ENCODE measurements at regions not wholly inside any gene's neighbourhood (a gene's known extent, or its start where the extent isn't known, plus 50 kb on each side); places are given as distances from the start of the nearest gene placed in this dataset.

- Histone ChIP-seq H3K4me1 (replicated peaks in 1 of 4; ENCODE audit: control insufficient read depth in 3 of 4, insufficient read depth in 4 of 4, low read length in 3 of 4) (peaks cover 0 to 14% (median 8%) of the 10 kb centered on the region in 4 experiments; a peak in 6 of 7 replicates), H2BK12ac (ENCODE audit: low read depth, low read length) (no peak overlapping the region), H4K20me1 (replicated peaks in 1 of 2; ENCODE audit: control insufficient read depth in 1 of 2, insufficient read depth in 2 of 2, low read length in 2 of 2) (no peaks in the 10 kb centered on the region), H3K27me3 (replicated peaks in 1 of 4; ENCODE audit: control insufficient read depth in 3 of 4, extremely low read depth in 1 of 4, insufficient read depth in 3 of 4, low read length in 3 of 4) (no peaks in the 10 kb centered on the region), H3K9me3 (ENCODE audit: insufficient read depth in 2 of 2, low read depth in 1 of 2, low read length in 1 of 2) (no peaks in the 10 kb centered on the region), H3K23ac (ENCODE audit: insufficient read length) (no peak overlapping the region), H2BK120ac (replicated peaks; ENCODE audit: low read depth, low read length) (no peak overlapping the region), H3K14ac (ENCODE audit: insufficient read length) (no peak overlapping the region), H3K18ac (ENCODE audit: extremely low read depth, low read length) (no peak overlapping the region), H2BK15ac (ENCODE audit: low read length) (no peak overlapping the region), H3K27ac (ENCODE audit: low read depth, low read length) (no peak overlapping the region), H4K91ac (replicated peaks; ENCODE audit: insufficient read length, low read length) (no peak overlapping the region), H3K4me3 (ENCODE audit: extremely low read depth in 1 of 4, insufficient read depth in 2 of 4, low read depth in 3 of 4, low read length in 4 of 4) (no peak overlapping the region), H3K79me2 (ENCODE audit: control insufficient read depth in 1 of 2, insufficient read depth in 2 of 2, low read length in 2 of 2) (no peaks in the 10 kb centered on the region), H2AFZ (ENCODE audit: low read length) (no peak overlapping the region), H2AK5ac (ENCODE audit: low read depth, low read length) (no peak overlapping the region), H4K8ac (ENCODE audit: extremely low read depth, insufficient read depth, low read length) (no peak overlapping the region), H3K36me3 (ENCODE audit: control insufficient read depth in 2 of 4, insufficient read depth in 4 of 4, low read length in 3 of 4) (no peaks in the 10 kb centered on the region), H2BK20ac (ENCODE audit: low read length) (no peak overlapping the region), H3K4me2 (ENCODE audit: insufficient read depth in 1 of 2, low read depth in 2 of 2, low read length in 2 of 2) (peak overlapping the region in 1 of 2 experiments; percentile 5; a peak in 1 of 4 replicates), H3K79me1 (ENCODE audit: low read depth, low read length) (no peaks in the 10 kb centered on the region; the same call in 1 of the 2 replicates), H2BK5ac (ENCODE audit: low read depth, low read length) (no peak overlapping the region), H3K23me2 (ENCODE audit: low read depth, low read length) (no peaks in the 10 kb centered on the region), H3K4ac (replicated peaks; ENCODE audit: insufficient read length, low read depth, low read length) (no peak overlapping the region), H3K9ac (replicated peaks in 1 of 4; ENCODE audit: extremely low read depth in 1 of 4, low read depth in 3 of 4, low read length in 3 of 4) (no peak overlapping the region), H3K56ac (replicated peaks; ENCODE audit: insufficient read length, low read depth, low read length) (no peak overlapping the region), H4K5ac (ENCODE audit: insufficient read length, low read depth, low read length) (no peak overlapping the region)
- FAIRE-seq = peak; percentile 48
- ChIA-PET CTCF (ENCODE audit: partially characterized antibody) (interaction anchor here (0.6 to 4.0 kb wide), 12 partner anchors 8 to 279 kb away, joined by 3 to 27 read pairs (median 4); no protein-coding TSS in a partner anchor), POLR2A (ENCODE audit: partially characterized antibody) (interaction anchor here (1.2 to 1.4 kb wide), 2 partner anchors 10 to 14 kb away, joined by 5 read pairs; no protein-coding TSS in a partner anchor)
- TF ChIP-seq RAD21 (IDR thresholded peaks at IDR 0.05 in 1 of 2, conservative IDR thresholded peaks at IDR 0.05 in 1 of 2; ENCODE audit: low read depth in 2 of 2, low read length in 2 of 2) (peak; percentile 37 to 48), CTCF (IDR thresholded peaks at IDR 0.05; ENCODE audit: control extremely low read depth in 1 of 3, insufficient read depth in 1 of 3, low read depth in 1 of 3, low read length in 3 of 3) (peak in 2 of 3 experiments; percentile 32 to 36; a peak in 2 of 4 replicates), SP2 (IDR thresholded peaks at IDR 0.05; ENCODE audit: low read length) (no peak)
- DNase-seq (ENCODE audit: low read depth in 1 of 2, low spot score in 2 of 2) = no peak
These were observed 93.4 kb upstream of the SOD1 start for GRCh38 chr21:31566064-31566463.
